T-helper 17 cell (primary cell): ENCODE measurements at regions not wholly inside any gene's neighbourhood (a gene's known extent, or its start where the extent isn't known, plus 50 kb on each side); places are given as distances from the start of the nearest gene placed in this dataset.
"Not testable (repeated sequence)": the region's sequence is repeated elsewhere in the genome, so short reads cannot be mapped to it uniquely, and the experiment has no call there.

Source experiments
- ATAC-seq: fragments of 150-1000 bp; cut with Tn5 transposase; 2 replicates; pipeline ENCODE4 v1.10.0; 2021; ENCODE audit warnings: mild to moderate bottlenecking, moderate library complexity
- DNase-seq, 3 donors: peaks; one replicate each; pipeline versions ENCODE4 v3.0.0 to v3.0.0-alpha.2; 2020 to 2021
- H3K9me3 ChIP-seq: one replicate; pipeline ENCODE4 v1.7.0; 2013; ENCODE audit warnings: low read length, mild to moderate bottlenecking; ENCODE audit not compliant: control insufficient read depth, poor library complexity, severe bottlenecking
- H3K27ac Mint-ChIP-seq: one replicate; pipeline ENCODE4 v1.8.0; 2022; ENCODE audit warnings: mild to moderate bottlenecking, moderate library complexity, mixed read lengths
- H3K27me3 Mint-ChIP-seq: one replicate; pipeline ENCODE4 v1.8.0; 2022; ENCODE audit warnings: mixed read lengths
- H3K36me3 Mint-ChIP-seq: one replicate; pipeline ENCODE4 v1.8.0; 2022; ENCODE audit warnings: low read depth, mixed read lengths
- H3K4me1 Mint-ChIP-seq: one replicate; pipeline ENCODE4 v1.8.0; 2022; ENCODE audit warnings: mild to moderate bottlenecking, mixed read lengths
- H3K4me3 Mint-ChIP-seq: one replicate; pipeline ENCODE4 v1.8.0; 2022; ENCODE audit warnings: mild to moderate bottlenecking, moderate library complexity, mixed read lengths

GRCh38 chr13:104553896-104554295, 1487.7 kb upstream of the SLC10A2 start:
- H3K9me3 ChIP-seq = no peaks in the 10 kb centered on the region
- DNase-seq (no peak), ATAC-seq (no peak)
- Mint-ChIP-seq H3K27ac (no peak overlapping the region), H3K4me3 (no peak overlapping the region), H3K36me3 (no peaks in the 10 kb centered on the region), H3K4me1 (no peaks in the 10 kb centered on the region), H3K27me3 (no peaks in the 10 kb centered on the region)

GRCh38 chr13:104553186-104553585, 1487.0 kb upstream of the SLC10A2 start:
- Mint-ChIP-seq H3K36me3 (no peaks in the 10 kb centered on the region), H3K4me3 (no peak overlapping the region), H3K27ac (no peak overlapping the region), H3K27me3 (no peaks in the 10 kb centered on the region), H3K4me1 (no peaks in the 10 kb centered on the region)
- no peaks in the 10 kb centered on the region for H3K9me3 ChIP-seq
- no peak for DNase-seq
- ATAC-seq = no peak

GRCh38 chr13:104534847-104535246, 1468.6 kb upstream of the SLC10A2 start:
- H3K4me1 Mint-ChIP-seq = no peaks in the 10 kb centered on the region
- H3K4me3 Mint-ChIP-seq = no peak overlapping the region
- no peaks in the 10 kb centered on the region for H3K36me3 Mint-ChIP-seq

GRCh38 chr13:104532132-104532531, 1465.9 kb upstream of the SLC10A2 start:
- DNase-seq (no peak), ATAC-seq (no peak)
- Mint-ChIP-seq H3K27ac (no peak overlapping the region), H3K27me3 (no peaks in the 10 kb centered on the region), H3K4me3 (no peak overlapping the region), H3K36me3 (no peaks in the 10 kb centered on the region), H3K4me1 (no peaks in the 10 kb centered on the region)
- no peaks in the 10 kb centered on the region for H3K9me3 ChIP-seq

More at GRCh38 chr13:104534847-104535246, 1468.6 kb upstream of the SLC10A2 start:
- H3K9me3 ChIP-seq = no peaks in the 10 kb centered on the region
- no peaks in the 10 kb centered on the region for H3K27me3 Mint-ChIP-seq
- DNase-seq (no peak), ATAC-seq (no peak)
- H3K27ac Mint-ChIP-seq = no peak overlapping the region

GRCh38 chr13:104530741-104531140, 1464.5 kb upstream of the SLC10A2 start:
- no peak overlapping the region for H3K4me3 Mint-ChIP-seq
- ATAC-seq = no peak
- H3K27me3 Mint-ChIP-seq = no peaks in the 10 kb centered on the region
- H3K27ac Mint-ChIP-seq = no peak overlapping the region
- H3K36me3 Mint-ChIP-seq = no peaks in the 10 kb centered on the region
- H3K9me3 ChIP-seq = no peaks in the 10 kb centered on the region
- no peaks in the 10 kb centered on the region for H3K4me1 Mint-ChIP-seq
- DNase-seq = no peak

GRCh38 chr13:104526561-104526960, 1460.3 kb upstream of the SLC10A2 start:
- ATAC-seq (no peak), DNase-seq (no peak)
- no peaks in the 10 kb centered on the region for H3K36me3 Mint-ChIP-seq
- no peaks in the 10 kb centered on the region for H3K27me3 Mint-ChIP-seq
- no peak overlapping the region for H3K4me3 Mint-ChIP-seq
- no peaks in the 10 kb centered on the region for H3K4me1 Mint-ChIP-seq
- no peak overlapping the region for H3K27ac Mint-ChIP-seq
- H3K9me3 ChIP-seq = no peaks in the 10 kb centered on the region

GRCh38 chr13:104525467-104525866, 1459.2 kb upstream of the SLC10A2 start:
- Mint-ChIP-seq H3K4me3 (no peak overlapping the region), H3K27ac (no peak overlapping the region), H3K4me1 (no peaks in the 10 kb centered on the region), H3K27me3 (no peaks in the 10 kb centered on the region), H3K36me3 (no peaks in the 10 kb centered on the region)
- no peak for ATAC-seq
- DNase-seq = no peak
- no peaks in the 10 kb centered on the region for H3K9me3 ChIP-seq

- no peak for DNase-seq
- H3K9me3 ChIP-seq = no peaks in the 10 kb centered on the region
- no peak overlapping the region for H3K4me3 Mint-ChIP-seq
- ATAC-seq = no peak
- no peaks in the 10 kb centered on the region for H3K4me1 Mint-ChIP-seq
- H3K27me3 Mint-ChIP-seq = no peaks in the 10 kb centered on the region
- H3K27ac Mint-ChIP-seq = no peak overlapping the region
- no peaks in the 10 kb centered on the region for H3K36me3 Mint-ChIP-seq
Measured at GRCh38 chr13:104522235-104523072, 1456.2 kb upstream of the SLC10A2 start.

GRCh38 chr13:104510422-104510821, 1444.2 kb upstream of the SLC10A2 start:
- Mint-ChIP-seq H3K4me1 (no peaks in the 10 kb centered on the region), H3K27ac (no peak overlapping the region), H3K4me3 (no peak overlapping the region), H3K36me3 (no peaks in the 10 kb centered on the region), H3K27me3 (no peaks in the 10 kb centered on the region)
- ATAC-seq (no peak), DNase-seq (no peak)
- no peaks in the 10 kb centered on the region for H3K9me3 ChIP-seq

GRCh38 chr13:104493502-104493901, 1427.3 kb upstream of the SLC10A2 start:
- not testable (repeated sequence) for H3K27ac Mint-ChIP-seq, DNase-seq, H3K9me3 ChIP-seq, H3K4me1 Mint-ChIP-seq, ATAC-seq, H3K36me3 Mint-ChIP-seq, H3K27me3 Mint-ChIP-seq, H3K4me3 Mint-ChIP-seq

- H3K4me1 Mint-ChIP-seq = no peaks in the 10 kb centered on the region
- ATAC-seq = no peak
- no peaks in the 10 kb centered on the region for H3K9me3 ChIP-seq
- H3K4me3 Mint-ChIP-seq = no peak overlapping the region
- DNase-seq = no peak
- no peaks in the 10 kb centered on the region for H3K36me3 Mint-ChIP-seq
- H3K27ac Mint-ChIP-seq = no peak overlapping the region
- no peaks in the 10 kb centered on the region for H3K27me3 Mint-ChIP-seq
Measured at GRCh38 chr13:104491916-104492315, 1425.7 kb upstream of the SLC10A2 start.

GRCh38 chr13:104487006-104487405, 1420.8 kb upstream of the SLC10A2 start:
- Mint-ChIP-seq H3K36me3 (no peaks in the 10 kb centered on the region), H3K4me1 (no peaks in the 10 kb centered on the region), H3K27me3 (no peaks in the 10 kb centered on the region), H3K4me3 (no peak overlapping the region), H3K27ac (no peak overlapping the region)
- no peak for ATAC-seq
- H3K9me3 ChIP-seq = no peaks in the 10 kb centered on the region
- DNase-seq = no peak

GRCh38 chr13:104485571-104485970, 1419.4 kb upstream of the SLC10A2 start:
- Mint-ChIP-seq H3K4me1 (no peaks in the 10 kb centered on the region), H3K4me3 (no peak overlapping the region)

GRCh38 chr13:104483631-104484030, 1417.4 kb upstream of the SLC10A2 start:
- Mint-ChIP-seq H3K4me1 (no peaks in the 10 kb centered on the region), H3K27ac (no peak overlapping the region), H3K4me3 (no peak overlapping the region), H3K36me3 (no peaks in the 10 kb centered on the region), H3K27me3 (no peaks in the 10 kb centered on the region)
- no peaks in the 10 kb centered on the region for H3K9me3 ChIP-seq
- no peak for DNase-seq
- ATAC-seq = no peak

More at GRCh38 chr13:104485571-104485970, 1419.4 kb upstream of the SLC10A2 start:
- Mint-ChIP-seq H3K27ac (no peak overlapping the region), H3K27me3 (no peaks in the 10 kb centered on the region), H3K36me3 (no peaks in the 10 kb centered on the region)
- ATAC-seq (no peak), DNase-seq (no peak)
- H3K9me3 ChIP-seq = no peaks in the 10 kb centered on the region
